HEK293 (cell line): ENCODE measurements at regions not wholly inside any gene's neighbourhood (a gene's known extent, or its start where the extent isn't known, plus 50 kb on each side); places are given as distances from the start of the nearest gene placed in this dataset.

ENCODE experiments used
- BCL11A ChIP-seq: fragments of 450-650 bp; formaldehyde crosslinking; IDR thresholded peaks from 2 replicates; pipeline ENCODE4 v1.5.1; 2016; ENCODE audit warnings: low read depth, missing biosample characterization, missing genetic modification characterization
- GLI4 ChIP-seq: fragments of 450-650 bp; formaldehyde crosslinking; IDR thresholded peaks from 2 replicates; pipeline ENCODE4 v1.5.1; 2016; ENCODE audit warnings: missing biosample characterization, missing genetic modification characterization
- HOXA7 ChIP-seq: sonication (generic); formaldehyde crosslinking; IDR thresholded peaks from 2 replicates; pipeline ENCODE4 v1.8.1; 2022; ENCODE audit warnings: missing genetic modification reagents, borderline replicate concordance
- SCRT2 ChIP-seq: fragments of 450-650 bp; formaldehyde crosslinking; IDR thresholded peaks from 2 replicates; pipeline ENCODE4 v1.5.1; 2016; ENCODE audit warnings: missing biosample characterization, missing genetic modification characterization
- TCF7L2 ChIP-seq: IDR thresholded peaks from 2 replicates; pipeline ENCODE4 v1.6.1; 2011; ENCODE audit warnings: low read depth, mild to moderate bottlenecking, inconsistent platforms, low read length, moderate library complexity, borderline replicate concordance
- ZEB2 ChIP-seq: fragments of 450-650 bp; formaldehyde crosslinking; IDR thresholded peaks from 2 replicates; pipeline ENCODE4 v1.5.1; 2016; ENCODE audit warnings: missing biosample characterization, missing genetic modification characterization
- ZNF10 ChIP-seq: fragments of 450-650 bp; formaldehyde crosslinking; IDR thresholded peaks from 2 replicates; pipeline ENCODE4 v1.5.1; 2017; ENCODE audit warnings: missing biosample characterization, missing genetic modification characterization
- ZNF202 ChIP-seq: fragments of 450-650 bp; formaldehyde crosslinking; IDR thresholded peaks from 2 replicates; pipeline ENCODE4 v1.5.1; 2016; ENCODE audit warnings: missing biosample characterization, missing genetic modification characterization, borderline replicate concordance
- ZNF24 ChIP-seq: fragments of 450-650 bp; formaldehyde crosslinking; IDR thresholded peaks from 2 replicates; pipeline ENCODE4 v1.5.1; 2016; ENCODE audit warnings: missing biosample characterization, missing genetic modification characterization
- ZNF366 ChIP-seq: fragments of 450-650 bp; formaldehyde crosslinking; conservative IDR thresholded peaks from 2 replicates; pipeline ENCODE4 v1.5.1; 2016; ENCODE audit warnings: missing biosample characterization, missing genetic modification characterization
- ZSCAN23 ChIP-seq: fragments of 450-650 bp; formaldehyde crosslinking; IDR thresholded peaks from 2 replicates; pipeline ENCODE4 v1.5.1; 2016; ENCODE audit warnings: missing biosample characterization, missing genetic modification characterization
- TF ChIP-seq, protein P1 (sequence below): fragments of 450-650 bp; formaldehyde crosslinking; IDR thresholded peaks from 2 replicates; pipeline ENCODE4 v1.5.1; 2016; ENCODE audit warnings: missing biosample characterization, missing genetic modification characterization
- TF ChIP-seq, protein P2 (sequence below): fragments of 450-650 bp; formaldehyde crosslinking; optimal IDR thresholded peaks from 2 replicates; pipeline ENCODE3; 2016; ENCODE audit warnings: missing biosample characterization, mild to moderate bottlenecking, missing genetic modification characterization

DNA sequence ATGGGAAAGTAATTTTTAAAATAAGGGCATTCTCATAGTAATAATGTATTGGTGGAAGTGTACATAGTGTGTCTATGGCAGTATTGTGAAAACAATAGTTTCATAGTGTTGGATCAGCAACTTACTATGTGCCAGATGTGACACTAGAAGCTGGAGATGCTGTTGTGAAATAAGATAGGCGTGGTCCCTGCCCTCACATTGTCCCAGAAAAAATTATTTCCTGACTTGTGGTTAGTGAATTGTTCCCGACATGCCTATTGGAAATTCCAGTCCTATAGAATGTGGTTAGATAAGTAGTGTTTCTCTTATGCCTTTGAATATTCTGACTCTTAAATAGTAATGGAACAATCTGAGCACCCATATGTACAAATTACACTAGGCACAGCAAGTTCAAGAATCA lies 55.3 kb upstream of the MTAP start:
- TF ChIP-seq, protein P1, sequence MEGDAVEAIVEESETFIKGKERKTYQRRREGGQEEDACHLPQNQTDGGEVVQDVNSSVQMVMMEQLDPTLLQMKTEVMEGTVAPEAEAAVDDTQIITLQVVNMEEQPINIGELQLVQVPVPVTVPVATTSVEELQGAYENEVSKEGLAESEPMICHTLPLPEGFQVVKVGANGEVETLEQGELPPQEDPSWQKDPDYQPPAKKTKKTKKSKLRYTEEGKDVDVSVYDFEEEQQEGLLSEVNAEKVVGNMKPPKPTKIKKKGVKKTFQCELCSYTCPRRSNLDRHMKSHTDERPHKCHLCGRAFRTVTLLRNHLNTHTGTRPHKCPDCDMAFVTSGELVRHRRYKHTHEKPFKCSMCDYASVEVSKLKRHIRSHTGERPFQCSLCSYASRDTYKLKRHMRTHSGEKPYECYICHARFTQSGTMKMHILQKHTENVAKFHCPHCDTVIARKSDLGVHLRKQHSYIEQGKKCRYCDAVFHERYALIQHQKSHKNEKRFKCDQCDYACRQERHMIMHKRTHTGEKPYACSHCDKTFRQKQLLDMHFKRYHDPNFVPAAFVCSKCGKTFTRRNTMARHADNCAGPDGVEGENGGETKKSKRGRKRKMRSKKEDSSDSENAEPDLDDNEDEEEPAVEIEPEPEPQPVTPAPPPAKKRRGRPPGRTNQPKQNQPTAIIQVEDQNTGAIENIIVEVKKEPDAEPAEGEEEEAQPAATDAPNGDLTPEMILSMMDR (tag by site-specific recombination), result no peak
- TF ChIP-seq ZNF202 (no peak), ZNF10 (no peak), ZSCAN23 (tag by site-specific recombination) (no peak), BCL11A (tag by site-specific recombination) (no peak), HOXA7 (CRISPR knock-in tag) (no peak), SCRT2 (tag by site-specific recombination) (no peak), ZNF24 (no peak), GLI4 (tag by site-specific recombination) (no peak), ZNF366 (tag by site-specific recombination) (no peak), TCF7L2 (no peak), ZEB2 (no peak)
- TF ChIP-seq, protein P2, sequence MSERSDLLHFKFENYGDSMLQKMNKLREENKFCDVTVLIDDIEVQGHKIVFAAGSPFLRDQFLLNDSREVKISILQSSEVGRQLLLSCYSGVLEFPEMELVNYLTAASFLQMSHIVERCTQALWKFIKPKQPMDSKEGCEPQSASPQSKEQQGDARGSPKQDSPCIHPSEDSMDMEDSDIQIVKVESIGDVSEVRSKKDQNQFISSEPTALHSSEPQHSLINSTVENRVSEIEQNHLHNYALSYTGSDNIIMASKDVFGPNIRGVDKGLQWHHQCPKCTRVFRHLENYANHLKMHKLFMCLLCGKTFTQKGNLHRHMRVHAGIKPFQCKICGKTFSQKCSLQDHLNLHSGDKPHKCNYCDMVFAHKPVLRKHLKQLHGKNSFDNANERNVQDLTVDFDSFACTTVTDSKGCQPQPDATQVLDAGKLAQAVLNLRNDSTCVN (tag by site-specific recombination), result no peak
